Stomach (tissue), 4 donors: ENCODE measurements at regions not wholly inside any gene's neighbourhood (a gene's known extent, or its start where the extent isn't known, plus 50 kb on each side); places are given as distances from the start of the nearest gene placed in this dataset.

Source experiments
- POLR2A ChIP-seq, 4 donors: fragments of 450-650 bp; IDR thresholded peaks; one replicate each; pipeline ENCODE4 v1.6.1; 2016; ENCODE audit warnings: antibody characterized with exemption in 4 of 4, control low read depth in 2 of 4, mild to moderate bottlenecking in 1 of 4, moderate library complexity in 1 of 4
- TF ChIP-seq, protein P1 (sequence below), 7 experiments: fragments of 450-650 bp in 4 of 7; fragments of 200-600 bp in 3 of 7; sonication (generic) in 3 of 7; IDR thresholded peaks; one replicate each; pipeline ENCODE4 v1.5.1; 2016 to 2019; ENCODE audit warnings: antibody characterized with exemption in 7 of 7, control low read depth in 2 of 7, mild to moderate bottlenecking in 1 of 7

DNA sequence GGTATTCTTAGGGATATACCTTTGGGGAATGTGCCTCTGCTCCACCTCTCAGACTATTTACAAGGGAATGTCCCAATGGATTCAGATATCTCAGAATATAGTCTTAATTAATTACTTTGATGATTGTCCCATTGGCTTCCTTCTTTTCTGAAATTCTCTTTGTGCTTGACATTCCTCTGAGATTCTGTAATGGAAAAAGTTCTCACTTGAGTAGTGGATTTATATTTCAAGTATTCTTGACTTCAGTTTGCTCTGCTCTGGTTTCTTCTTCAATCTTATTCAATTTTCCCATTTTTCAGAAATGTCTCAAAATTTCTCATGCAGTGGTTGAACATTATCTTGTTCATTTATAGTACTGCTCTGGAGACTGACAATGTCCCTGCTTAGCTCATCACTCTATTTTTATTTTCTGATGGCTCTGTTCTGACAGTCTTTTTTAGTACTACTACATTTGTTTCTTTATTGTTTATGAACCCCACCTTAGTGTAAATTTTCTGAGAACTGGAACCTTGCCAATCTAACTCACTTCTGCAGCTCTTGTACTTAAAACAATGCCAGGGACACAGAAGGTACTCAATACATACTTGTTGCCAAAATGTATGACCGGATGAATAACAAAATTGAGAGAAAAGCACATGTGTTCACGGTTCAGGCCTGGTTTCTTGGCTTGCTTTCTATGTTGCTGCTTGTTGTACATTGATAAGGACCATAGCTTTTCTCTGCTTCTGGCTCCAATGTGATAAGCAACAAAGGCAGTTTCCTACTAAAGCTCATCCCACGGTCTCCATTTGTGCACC, 471.7 kb downstream of the GASK1B start:
- TF ChIP-seq, protein P1, sequence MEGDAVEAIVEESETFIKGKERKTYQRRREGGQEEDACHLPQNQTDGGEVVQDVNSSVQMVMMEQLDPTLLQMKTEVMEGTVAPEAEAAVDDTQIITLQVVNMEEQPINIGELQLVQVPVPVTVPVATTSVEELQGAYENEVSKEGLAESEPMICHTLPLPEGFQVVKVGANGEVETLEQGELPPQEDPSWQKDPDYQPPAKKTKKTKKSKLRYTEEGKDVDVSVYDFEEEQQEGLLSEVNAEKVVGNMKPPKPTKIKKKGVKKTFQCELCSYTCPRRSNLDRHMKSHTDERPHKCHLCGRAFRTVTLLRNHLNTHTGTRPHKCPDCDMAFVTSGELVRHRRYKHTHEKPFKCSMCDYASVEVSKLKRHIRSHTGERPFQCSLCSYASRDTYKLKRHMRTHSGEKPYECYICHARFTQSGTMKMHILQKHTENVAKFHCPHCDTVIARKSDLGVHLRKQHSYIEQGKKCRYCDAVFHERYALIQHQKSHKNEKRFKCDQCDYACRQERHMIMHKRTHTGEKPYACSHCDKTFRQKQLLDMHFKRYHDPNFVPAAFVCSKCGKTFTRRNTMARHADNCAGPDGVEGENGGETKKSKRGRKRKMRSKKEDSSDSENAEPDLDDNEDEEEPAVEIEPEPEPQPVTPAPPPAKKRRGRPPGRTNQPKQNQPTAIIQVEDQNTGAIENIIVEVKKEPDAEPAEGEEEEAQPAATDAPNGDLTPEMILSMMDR (IDR thresholded peaks at IDR 0.05), result no peak
- TF ChIP-seq POLR2A (IDR thresholded peaks at IDR 0.05), result no peak
